GM12878 (cell line): ENCODE measurements at regions not wholly inside any gene's neighbourhood (a gene's known extent, or its start where the extent isn't known, plus 50 kb on each side); places are given as distances from the start of the nearest gene placed in this dataset.

Experiments used
- ATAC-seq: fragments of 200-7000 bp; cut with Tn5 transposase; 3 replicates; pipeline ENCODE4 v1.9.1; 2020; ENCODE audit warnings: mild to moderate bottlenecking, moderate library complexity
- BruUV-seq: library from RNA; stranded (reverse); fragments of 400-500 nt; replicated peaks from 2 replicates; lab custom pipeline; 2021; lab: Mats Ljungman, UMichigan
- CTCF ChIA-PET: fragments of 300-600 bp; sonication (Branson Sonifier 250); formaldehyde crosslinking; extraction: SDS; loops from one replicate; lab custom pipeline; 2021; ENCODE audit warnings: inconsistent platforms; lab: Yijun Ruan, JAX
- POLR2A ChIA-PET: fragments of 350-600 bp; formaldehyde crosslinking; extraction: SDS; loops from one replicate; lab custom pipeline; 2021; ENCODE audit warnings: inconsistent platforms; lab: Charles Lee
- RAD21 ChIA-PET: fragments of 300-600 bp; sonication (Branson Sonifier 250); formaldehyde crosslinking; loops from one replicate; lab custom pipeline; 2023; ENCODE audit warnings: antibody characterized with exemption; ENCODE audit not compliant: unreplicated experiment; lab: Charles Lee
- SMC1A ChIA-PET: fragments of 300-600 bp; sonication (Branson Sonifier 250); formaldehyde crosslinking; loops from one replicate; lab custom pipeline; 2023; ENCODE audit not compliant: unreplicated experiment, uncharacterized antibody; lab: Charles Lee
- DNase-seq: peaks from one replicate; pipeline ENCODE4 v3.0.0-alpha.2; 2011; ENCODE audit warnings: low read depth, low spot score
- FAIRE-seq: peaks from 3 replicates; lab custom pipeline; 2011; peaks lifted over from hg19 to GRCh38; lab: Jason Lieb, UNC
- H2AFZ ChIP-seq: 2 replicates; pipeline ENCODE4 v1.6.0; 2011; ENCODE audit warnings: low read depth, low read length, control low read depth; ENCODE audit not compliant: control insufficient read depth
- H3K27ac ChIP-seq: 2 replicates; pipeline ENCODE4 v1.5.1; 2011; ENCODE audit warnings: control low read depth; ENCODE audit not compliant: control insufficient read depth, insufficient read depth
- H3K27me3 ChIP-seq, 2 experiments: replicated peaks in 1 of 2; 2 replicates each; pipeline versions ENCODE4 v1.6.0 to v1.6.1; 2011; ENCODE audit warnings: low read length in 1 of 2; ENCODE audit not compliant: control insufficient read depth in 2 of 2, insufficient read depth in 2 of 2
- H3K36me3 ChIP-seq, 2 experiments: 2 replicates each; pipeline ENCODE4 v1.5.1; 2011; ENCODE audit warnings: low read length in 1 of 2; ENCODE audit not compliant: control insufficient read depth in 2 of 2, insufficient read depth in 2 of 2
- H3K4me1 ChIP-seq: 2 replicates; pipeline ENCODE4 v1.6.1; 2011; ENCODE audit warnings: mild to moderate bottlenecking, low read length, moderate library complexity, mixed read lengths; ENCODE audit not compliant: control insufficient read depth, insufficient read depth
- H3K4me2 ChIP-seq: 2 replicates; pipeline ENCODE4 v1.6.0; 2011; ENCODE audit warnings: control low read depth; ENCODE audit not compliant: control insufficient read depth, insufficient read depth
- H3K4me3 ChIP-seq: fragments of 200-600 bp; sonication (generic); 2 replicates; pipeline ENCODE4 v1.5.1; 2016
- H3K79me2 ChIP-seq: 2 replicates; pipeline ENCODE4 v1.6.0; 2011; ENCODE audit warnings: low read length; ENCODE audit not compliant: control insufficient read depth, insufficient read depth
- H3K9ac ChIP-seq: 2 replicates; pipeline ENCODE4 v1.8.0; 2011; ENCODE audit warnings: low read length, control low read depth, mixed read lengths; ENCODE audit not compliant: control insufficient read depth, insufficient read depth
- H3K9me3 ChIP-seq: replicated peaks from 3 replicates; pipeline ENCODE4 v1.5.1; 2011; ENCODE audit warnings: mild to moderate bottlenecking, low read length; ENCODE audit not compliant: control insufficient read depth, insufficient read depth
- H4K20me1 ChIP-seq: 2 replicates; pipeline ENCODE4 v1.6.0; 2011; ENCODE audit not compliant: control insufficient read depth, insufficient read depth
- ATF7 ChIP-seq: fragments of 450-650 bp; IDR thresholded peaks from 2 replicates; pipeline ENCODE4 v1.6.1; 2016; ENCODE audit warnings: low read depth, mild to moderate bottlenecking
- CBFB ChIP-seq: IDR thresholded peaks from 2 replicates; pipeline ENCODE4 v1.6.1; 2016; ENCODE audit warnings: antibody characterized with exemption, low read depth
- ESRRA ChIP-seq: IDR thresholded peaks from 2 replicates; pipeline ENCODE4 v1.6.1; 2012; ENCODE audit warnings: mild to moderate bottlenecking, low read length, improper control_type of control experiment
- IRF4 ChIP-seq: IDR thresholded peaks from 2 replicates; pipeline ENCODE4 v1.6.1; 2011; ENCODE audit warnings: low read depth, low read length
- KAT2A ChIP-seq: conservative IDR thresholded peaks from 2 replicates; pipeline ENCODE4 v1.6.1; 2011; ENCODE audit warnings: low read depth, low read length; ENCODE audit not compliant: control insufficient read depth
- RELB ChIP-seq: fragments of 450-650 bp; IDR thresholded peaks from 2 replicates; pipeline ENCODE4 v1.6.1; 2017; ENCODE audit warnings: low read depth, mild to moderate bottlenecking, moderate library complexity
- RFX5 ChIP-seq: IDR thresholded peaks from 2 replicates; pipeline ENCODE4 v1.6.1; 2011; ENCODE audit warnings: low read depth, low read length, improper control_type of control experiment
- SIX5 ChIP-seq: IDR thresholded peaks from 2 replicates; pipeline ENCODE4 v1.6.1; 2011; ENCODE audit warnings: mild to moderate bottlenecking, low read depth, low read length, moderate library complexity; ENCODE audit not compliant: severe bottlenecking
- TCF3 ChIP-seq: IDR thresholded peaks from 2 replicates; pipeline ENCODE4 v1.6.1; 2012; ENCODE audit warnings: low read depth, mild to moderate bottlenecking, low read length, borderline replicate concordance; ENCODE audit not compliant: insufficient read depth
- YY1 ChIP-seq: IDR thresholded peaks from 2 replicates; pipeline ENCODE4 v1.6.1; 2011; ENCODE audit warnings: low read depth, mild to moderate bottlenecking, low read length
- ZBTB40 ChIP-seq: fragments of 450-650 bp; IDR thresholded peaks from 2 replicates; pipeline ENCODE4 v1.6.1; 2016; ENCODE audit warnings: mild to moderate bottlenecking, moderate library complexity, borderline replicate concordance
- ZNF217 ChIP-seq: fragments of 450-650 bp; IDR thresholded peaks from 2 replicates; pipeline ENCODE4 v1.6.1; 2017; ENCODE audit warnings: antibody characterized with exemption, mild to moderate bottlenecking
- ZNF24 ChIP-seq: fragments of 450-650 bp; IDR thresholded peaks from 2 replicates; pipeline ENCODE4 v1.6.1; 2017; ENCODE audit warnings: antibody characterized with exemption, mild to moderate bottlenecking
- WGBS: methylation state at CpG from one replicate; pipeline ENCODE4 v1.1.6; 2016; ENCODE audit warnings: low lambda C conversion rate; ENCODE audit not compliant: insufficient replicate concordance, insufficient coverage; ENCODE audit errors: missing lambda C conversion rate; 5-methylcytosine and 5-hydroxymethylcytosine counted together
- in situ Hi-C: fragments of 300-500 bp; cut with MboI; formaldehyde crosslinking; loops from 9 replicates; pipeline ENCODE4 v1.14.3; 2018; ENCODE audit warnings: mixed read lengths
- intact Hi-C: fragments of 100-400 bp; cut with micrococcal nuclease; formaldehyde crosslinking; loops from one replicate; pipeline ENCODE4 v1.14.2; 2022; ENCODE audit not compliant: unreplicated experiment
- TF ChIP-seq, protein P1 (sequence below): IDR thresholded peaks from 2 replicates; pipeline ENCODE4 v1.6.1; 2012; ENCODE audit warnings: low read depth, low read length, improper control_type of control experiment

DNA sequence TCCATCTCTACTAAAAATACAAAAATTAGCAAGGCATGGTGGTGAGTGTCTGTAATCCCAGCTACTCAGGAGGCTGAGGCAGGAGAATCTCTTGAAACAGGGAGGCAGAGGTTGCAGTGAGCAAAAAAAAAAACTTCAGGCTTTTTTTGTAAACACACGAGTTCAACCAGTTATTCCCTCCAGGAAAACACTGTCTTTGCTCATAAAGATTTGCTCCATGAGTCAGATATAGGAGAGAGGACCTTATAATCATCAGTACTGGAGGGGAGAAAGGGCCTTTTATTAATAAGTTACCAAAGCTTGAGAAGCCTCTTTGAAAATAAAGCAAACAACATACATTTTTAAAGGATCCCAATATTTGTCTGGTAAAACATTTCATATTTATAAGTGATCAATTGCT lies 110.7 kb downstream of the EFNB2 start:
- no peak overlapping the region for H3K4me3 ChIP-seq
- ATAC-seq, result no peak
- TF ChIP-seq ZNF24, result no peak
- TF ChIP-seq CBFB, result no peak
- TF ChIP-seq RFX5, result no peak
- TF ChIP-seq, protein P1, sequence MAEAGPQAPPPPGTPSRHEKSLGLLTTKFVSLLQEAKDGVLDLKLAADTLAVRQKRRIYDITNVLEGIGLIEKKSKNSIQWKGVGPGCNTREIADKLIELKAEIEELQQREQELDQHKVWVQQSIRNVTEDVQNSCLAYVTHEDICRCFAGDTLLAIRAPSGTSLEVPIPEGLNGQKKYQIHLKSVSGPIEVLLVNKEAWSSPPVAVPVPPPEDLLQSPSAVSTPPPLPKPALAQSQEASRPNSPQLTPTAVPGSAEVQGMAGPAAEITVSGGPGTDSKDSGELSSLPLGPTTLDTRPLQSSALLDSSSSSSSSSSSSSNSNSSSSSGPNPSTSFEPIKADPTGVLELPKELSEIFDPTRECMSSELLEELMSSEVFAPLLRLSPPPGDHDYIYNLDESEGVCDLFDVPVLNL, result no peak
- no peak for TF ChIP-seq IRF4
- no peak for TF ChIP-seq ESRRA
- no peak for TF ChIP-seq ATF7
- TF ChIP-seq TCF3, result no peak
- TF ChIP-seq RELB, result no peak
- TF ChIP-seq YY1, result no peak
- TF ChIP-seq KAT2A, result no peak
- no peak for TF ChIP-seq SIX5
- TF ChIP-seq ZBTB40, result no peak
- TF ChIP-seq ZNF217, result no peak
- TF ChIP-seq, all 136 proteins: peak for 0
- H3K36me3 ChIP-seq, result no peaks in the 10 kb centered on the region
- H3K27me3 ChIP-seq, result no peaks in the 10 kb centered on the region
- no peak overlapping the region for H3K27ac ChIP-seq
- no peaks in the 10 kb centered on the region for H3K9me3 ChIP-seq
- DNase-seq (no peak), FAIRE-seq (no peak)
- no TSS peak for BruUV-seq
- H3K79me2 ChIP-seq, result no peaks in the 10 kb centered on the region
- intact Hi-C loops (no loop called here), in situ Hi-C loops (no loop called here)
- H3K4me1 ChIP-seq, result no peaks in the 10 kb centered on the region
- H4K20me1 ChIP-seq, result no peaks in the 10 kb centered on the region
- 0% methylated on average over 1 of the region's 1 CpG for WGBS
- ChIA-PET CTCF (no interaction called here), POLR2A (no interaction called here), SMC1A (interaction anchor here (1.1 to 1.3 kb wide), 2 partner anchors 21 to 48 kb away, joined by 3 to 4 read pairs; no protein-coding TSS in a partner anchor), RAD21 (no interaction called here)
- no peak overlapping the region for H3K4me2 ChIP-seq
- no peak overlapping the region for H2AFZ ChIP-seq
- no peak overlapping the region for H3K9ac ChIP-seq
